CD14-positive monocyte (primary cell): ENCODE measurements at regions not wholly inside any gene's neighbourhood (a gene's known extent, or its start where the extent isn't known, plus 50 kb on each side); places are given as distances from the start of the nearest gene placed in this dataset.

ENCODE experiments used
- DNase-seq, 3 donors: peaks; one replicate each; pipeline ENCODE4 v3.0.0-alpha.2; 2011 to 2022
- H2AFZ ChIP-seq: 2 replicates; pipeline ENCODE4 v1.6.0; 2012; ENCODE audit warnings: mild to moderate bottlenecking, low read depth, low read length, inconsistent platforms; ENCODE audit not compliant: insufficient read depth, poor library complexity, severe bottlenecking
- H3K27ac ChIP-seq, 2 donors: 1 replicate in 1 of 2; 2 replicates in 1 of 2; pipeline ENCODE4 v1.5.1; 2012 to 2013; ENCODE audit warnings: low read length in 2 of 2, control low read depth in 1 of 2, inconsistent platforms in 1 of 2, low read depth in 1 of 2, mild to moderate bottlenecking in 1 of 2
- H3K27me3 ChIP-seq, 2 donors: one replicate each; pipeline versions ENCODE4 v1.6.0 to v1.6.1; 2011 to 2013; ENCODE audit warnings: low read length in 2 of 2; ENCODE audit not compliant: control insufficient read depth in 2 of 2, insufficient read depth in 2 of 2
- H3K36me3 ChIP-seq, 2 donors: replicated peaks in 1 of 2; 1 replicate in 1 of 2; 2 replicates in 1 of 2; pipeline versions ENCODE4 v1.5.1 to v1.6.1; 2012 to 2013; ENCODE audit warnings: low read length in 2 of 2, control low read depth in 1 of 2, inconsistent platforms in 1 of 2, mild to moderate bottlenecking in 1 of 2; ENCODE audit not compliant: insufficient read depth in 2 of 2, control insufficient read depth in 1 of 2
- H3K4me1 ChIP-seq, 2 donors: 1 replicate in 1 of 2; 2 replicates in 1 of 2; pipeline versions ENCODE4 v1.5.1 to v1.6.1; 2012 to 2013; ENCODE audit warnings: low read length in 2 of 2, control low read depth in 1 of 2, inconsistent platforms in 1 of 2, mild to moderate bottlenecking in 1 of 2, moderate library complexity in 1 of 2; ENCODE audit not compliant: insufficient read depth in 2 of 2, control insufficient read depth in 1 of 2
- H3K4me2 ChIP-seq: replicated peaks from 2 replicates; pipeline ENCODE3; 2012; ENCODE audit warnings: low read length, moderate library complexity, mild to moderate bottlenecking; ENCODE audit not compliant: poor library complexity, severe bottlenecking; ENCODE audit errors: extremely low read depth
- H3K4me3 ChIP-seq, 3 experiments: fragments of 200-600 bp in 1 of 3; sonication (generic) in 1 of 3; replicated peaks in 1 of 3; 1 replicate in 2 of 3; 2 replicates in 1 of 3; pipeline ENCODE4 v1.5.1; 2011 to 2013; ENCODE audit warnings: low read length in 3 of 3, mild to moderate bottlenecking in 3 of 3, control low read depth in 2 of 3, low read depth in 2 of 3, inconsistent platforms in 1 of 3, moderate library complexity in 1 of 3
- H3K79me2 ChIP-seq: 2 replicates; pipeline ENCODE4 v1.6.0; 2012; ENCODE audit warnings: mild to moderate bottlenecking, control low read depth, inconsistent platforms, low read length, moderate library complexity; ENCODE audit not compliant: insufficient read depth
- H3K9ac ChIP-seq: 2 replicates; pipeline ENCODE4 v1.6.0; 2017; ENCODE audit warnings: low read length, mild to moderate bottlenecking; ENCODE audit not compliant: insufficient read depth, poor library complexity, severe bottlenecking
- H3K9me3 ChIP-seq, 2 donors: replicated peaks in 1 of 2; 1 replicate in 1 of 2; 2 replicates in 1 of 2; pipeline versions ENCODE4 v1.5.1 to v1.6.1; 2012 to 2013; ENCODE audit warnings: low read length in 2 of 2, control low read depth in 1 of 2; ENCODE audit not compliant: control insufficient read depth in 1 of 2, insufficient read depth in 1 of 2
- H4K20me1 ChIP-seq: 2 replicates; pipeline ENCODE4 v1.6.0; 2012; ENCODE audit warnings: mild to moderate bottlenecking, low read length, control low read depth, moderate library complexity; ENCODE audit not compliant: insufficient read depth
- H3K27ac Mint-ChIP-seq, 7 donors: one replicate each; pipeline ENCODE4 v1.8.0; 2020; ENCODE audit warnings: mild to moderate bottlenecking in 7 of 7, mixed read lengths in 7 of 7, moderate library complexity in 6 of 7, inconsistent platforms in 2 of 7
- H3K27me3 Mint-ChIP-seq, 3 donors: one replicate each; pipeline ENCODE4 v1.8.0; 2021 to 2022; ENCODE audit warnings: low read depth in 3 of 3, mild to moderate bottlenecking in 3 of 3, mixed read lengths in 3 of 3, moderate library complexity in 3 of 3, inconsistent platforms in 1 of 3
- H3K36me3 Mint-ChIP-seq, 2 donors: one replicate each; pipeline ENCODE4 v1.8.0; 2020; ENCODE audit warnings: mixed read lengths in 2 of 2, inconsistent platforms in 1 of 2, mild to moderate bottlenecking in 1 of 2
- H3K4me1 Mint-ChIP-seq: one replicate; pipeline ENCODE4 v1.8.0; 2020; ENCODE audit warnings: mild to moderate bottlenecking, mixed read lengths
- H3K4me3 Mint-ChIP-seq, 2 donors: one replicate each; pipeline ENCODE4 v1.8.0; 2020; ENCODE audit warnings: mild to moderate bottlenecking in 2 of 2, mixed read lengths in 2 of 2, moderate library complexity in 1 of 2
- H3K9me3 Mint-ChIP-seq, 7 donors: one replicate each; pipeline ENCODE4 v1.8.0; 2020 to 2022; ENCODE audit warnings: mixed read lengths in 7 of 7, mild to moderate bottlenecking in 6 of 7, moderate library complexity in 6 of 7, inconsistent platforms in 2 of 7
- CTCF ChIP-seq: fragments of 200-600 bp; IDR thresholded peaks from one replicate; pipeline ENCODE4 v1.8.0; 2022; ENCODE audit warnings: antibody characterized with exemption, mild to moderate bottlenecking
- WGBS: methylation state at CpG from one replicate; pipeline ENCODE4 v1.1.5; 2013; ENCODE audit warnings: missing lambda C conversion rate; ENCODE audit not compliant: insufficient coverage; 5-methylcytosine and 5-hydroxymethylcytosine counted together
- intact Hi-C, 2 donors: fragments of 100-400 bp; cut with micrococcal nuclease; formaldehyde crosslinking; loops; one replicate each; pipeline versions ENCODE4 v1.15.0 to v1.15.1; 2023

GRCh38 chr6:22789315-22789714 is 219.9 kb downstream of the HDGFL1 start:
- H3K4me3 ChIP-seq: no peak overlapping the region
- no peaks in the 10 kb centered on the region for H3K27me3 ChIP-seq
- no peak overlapping the region for H3K27ac Mint-ChIP-seq

GRCh38 chr6:22794844-22795243 is 225.5 kb downstream of the HDGFL1 start:
- Histone ChIP-seq H3K9me3 (peaks cover 4% of the 10 kb centered on the region in 2 donors), H4K20me1 (no peaks in the 10 kb centered on the region), H3K27ac (no peak overlapping the region), H3K9ac (no peak overlapping the region), H3K4me1 (no peaks in the 10 kb centered on the region), H3K79me2 (no peaks in the 10 kb centered on the region), H3K27me3 (no peaks in the 10 kb centered on the region), H2AFZ (no peak overlapping the region), H3K4me3 (no peak overlapping the region), H3K36me3 (no peaks in the 10 kb centered on the region), H3K4me2 (no peak overlapping the region)
- no CpG with 5 or more reads among the region's 1 CpG for WGBS
- Mint-ChIP-seq H3K9me3 (peaks cover 13 to 28% (median 18%) of the 10 kb centered on the region in 7 donors), H3K27me3 (peaks cover 0 to 2% (median 0%) of the 10 kb centered on the region in 3 donors), H3K4me1 (no peaks in the 10 kb centered on the region), H3K36me3 (no peaks in the 10 kb centered on the region), H3K4me3 (no peak overlapping the region), H3K27ac (no peak overlapping the region)
- intact Hi-C loops: no loop called here
- no peak for DNase-seq
- no peak for TF ChIP-seq CTCF

More at GRCh38 chr6:22789315-22789714, 219.9 kb downstream of the HDGFL1 start:
- Mint-ChIP-seq H3K9me3 (peaks cover 4 to 17% (median 8%) of the 10 kb centered on the region in 7 donors), H3K4me1 (no peaks in the 10 kb centered on the region), H3K27me3 (peaks cover 0 to 2% (median 0%) of the 10 kb centered on the region in 3 donors), H3K36me3 (no peaks in the 10 kb centered on the region), H3K4me3 (no peak overlapping the region)
- no peaks in the 10 kb centered on the region for H3K4me1 ChIP-seq
- H3K79me2 ChIP-seq: no peaks in the 10 kb centered on the region
- intact Hi-C loops: no loop called here
- no peak for TF ChIP-seq CTCF
- no peaks in the 10 kb centered on the region for H3K9me3 ChIP-seq
- no peaks in the 10 kb centered on the region for H3K36me3 ChIP-seq
- DNase-seq: no peak
- no peak overlapping the region for H3K4me2 ChIP-seq
- H4K20me1 ChIP-seq: no peaks in the 10 kb centered on the region
- WGBS: 92% methylated on average over 3 of the region's 5 CpGs
- no peak overlapping the region for H3K27ac ChIP-seq
- no peak overlapping the region for H2AFZ ChIP-seq
- no peak overlapping the region for H3K9ac ChIP-seq
